Loucy (cell line): ENCODE measurements at regions not wholly inside any gene's neighbourhood (a gene's known extent, or its start where the extent isn't known, plus 50 kb on each side); places are given as distances from the start of the nearest gene placed in this dataset.

Source experiments
- H2AFZ ChIP-seq: fragments of 200-600 bp; sonication (generic); 2 replicates; pipeline ENCODE4 v1.6.0; 2016; ENCODE audit warnings: antibody characterized with exemption, mild to moderate bottlenecking, low read length, moderate library complexity
- H3F3A ChIP-seq: fragments of 200-600 bp; 2 replicates; pipeline ENCODE4 v1.6.0; 2016; ENCODE audit warnings: antibody characterized with exemption, low read depth, mild to moderate bottlenecking
- H3K27me3 ChIP-seq: fragments of 200-600 bp; sonication (generic); 2 replicates; pipeline ENCODE4 v1.6.1; 2014; ENCODE audit warnings: low read length, mild to moderate bottlenecking; ENCODE audit not compliant: insufficient read depth, poor library complexity, severe bottlenecking
- H3K36me3 ChIP-seq: fragments of 200-600 bp; sonication (generic); 2 replicates; pipeline ENCODE4 v1.6.1; 2016; ENCODE audit warnings: low read length; ENCODE audit not compliant: insufficient read depth
- H3K4me1 ChIP-seq: fragments of 200-600 bp; sonication (generic); 2 replicates; pipeline ENCODE4 v1.5.1; 2014; ENCODE audit warnings: low read length, mild to moderate bottlenecking; ENCODE audit not compliant: insufficient read depth, poor library complexity, severe bottlenecking
- H3K4me2 ChIP-seq: fragments of 200-600 bp; sonication (generic); 2 replicates; pipeline ENCODE4 v1.6.0; 2014; ENCODE audit warnings: antibody characterized with exemption, low read length, low read depth, mild to moderate bottlenecking; ENCODE audit not compliant: poor library complexity, severe bottlenecking
- H3K4me3 ChIP-seq: fragments of 200-600 bp; sonication (generic); 2 replicates; pipeline ENCODE4 v1.5.1; 2014; ENCODE audit warnings: low read length, mild to moderate bottlenecking, mixed read lengths; ENCODE audit not compliant: poor library complexity, severe bottlenecking
- H3K79me2 ChIP-seq: fragments of 200-600 bp; sonication (generic); 2 replicates; pipeline ENCODE4 v1.6.1; 2014; ENCODE audit warnings: low read length; ENCODE audit not compliant: insufficient read depth
- H3K9ac ChIP-seq: fragments of 200-600 bp; sonication (generic); 2 replicates; pipeline ENCODE4 v1.6.0; 2014; ENCODE audit warnings: mild to moderate bottlenecking, low read depth, low read length, moderate library complexity; ENCODE audit not compliant: poor library complexity, severe bottlenecking
- H3K9me2 ChIP-seq: fragments of 200-600 bp; sonication (generic); replicated peaks from 2 replicates; pipeline ENCODE4 v1.6.1; 2016; ENCODE audit warnings: low read depth, low read length, mixed read lengths
- H3K9me3 ChIP-seq: fragments of 200-600 bp; sonication (generic); 2 replicates; pipeline ENCODE4 v1.6.1; 2014; ENCODE audit warnings: mild to moderate bottlenecking, antibody characterized with exemption, low read length, low read depth; ENCODE audit not compliant: insufficient read depth
- H4K20me1 ChIP-seq: fragments of 200-600 bp; sonication (generic); 2 replicates; pipeline ENCODE4 v1.6.0; 2014; ENCODE audit warnings: antibody characterized with exemption, low read length, mild to moderate bottlenecking; ENCODE audit not compliant: insufficient read depth, poor library complexity, severe bottlenecking
- EZH2phosphoT487 ChIP-seq: fragments of 200-600 bp; IDR thresholded peaks from 2 replicates; pipeline ENCODE4 v1.6.1; 2018; ENCODE audit warnings: antibody characterized with exemption, mild to moderate bottlenecking, moderate library complexity, borderline replicate concordance
- TF ChIP-seq, protein P1 (sequence below): fragments of 200-600 bp; sonication (generic); conservative IDR thresholded peaks from 2 replicates; pipeline ENCODE4 v1.5.1; 2014; ENCODE audit warnings: mild to moderate bottlenecking, antibody characterized with exemption, low read length

DNA sequence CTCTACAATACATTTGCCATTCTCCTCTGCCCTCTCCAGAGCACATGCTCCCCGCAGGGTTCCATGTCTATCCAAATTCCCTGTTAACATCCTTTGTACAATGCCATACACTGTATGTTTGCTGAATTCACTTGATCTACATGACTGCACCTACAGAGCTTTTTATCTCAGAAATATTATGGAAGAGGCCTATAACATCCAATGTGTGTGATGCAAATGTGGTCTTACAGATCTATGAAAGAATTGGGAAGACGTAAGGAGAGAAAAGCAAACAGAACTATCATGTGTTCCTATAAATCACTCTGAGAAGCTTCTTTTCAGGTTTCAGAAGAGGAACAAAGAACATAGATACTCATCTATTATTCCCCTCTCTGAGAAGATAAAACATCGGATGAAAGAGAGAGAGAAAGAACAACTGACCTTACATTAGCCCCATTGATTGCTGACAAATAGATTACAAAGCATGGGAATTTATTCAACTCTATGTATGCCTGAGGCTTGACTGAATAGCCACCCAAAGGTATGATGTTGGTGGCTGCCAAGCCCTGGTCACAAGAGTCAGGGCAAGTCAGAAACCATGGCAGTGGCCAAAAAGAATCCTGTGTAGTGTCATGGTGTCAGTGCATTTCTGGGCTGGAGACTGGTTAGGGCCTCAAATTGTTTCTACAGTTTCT is 425.2 kb downstream of the FOXO1 start:
- Histone ChIP-seq H3K9ac (no peak overlapping the region), H3K4me2 (no peak overlapping the region), H3K9me3 (no peaks in the 10 kb centered on the region), H2AFZ (no peak overlapping the region), H3K79me2 (no peaks in the 10 kb centered on the region), H3K36me3 (no peaks in the 10 kb centered on the region), H3K4me3 (no peak overlapping the region), H3K9me2 (no peaks in the 10 kb centered on the region), H3K4me1 (no peaks in the 10 kb centered on the region), H4K20me1 (no peaks in the 10 kb centered on the region), H3K27me3 (no peaks in the 10 kb centered on the region), H3F3A (no peaks in the 10 kb centered on the region)
- TF ChIP-seq, protein P1, sequence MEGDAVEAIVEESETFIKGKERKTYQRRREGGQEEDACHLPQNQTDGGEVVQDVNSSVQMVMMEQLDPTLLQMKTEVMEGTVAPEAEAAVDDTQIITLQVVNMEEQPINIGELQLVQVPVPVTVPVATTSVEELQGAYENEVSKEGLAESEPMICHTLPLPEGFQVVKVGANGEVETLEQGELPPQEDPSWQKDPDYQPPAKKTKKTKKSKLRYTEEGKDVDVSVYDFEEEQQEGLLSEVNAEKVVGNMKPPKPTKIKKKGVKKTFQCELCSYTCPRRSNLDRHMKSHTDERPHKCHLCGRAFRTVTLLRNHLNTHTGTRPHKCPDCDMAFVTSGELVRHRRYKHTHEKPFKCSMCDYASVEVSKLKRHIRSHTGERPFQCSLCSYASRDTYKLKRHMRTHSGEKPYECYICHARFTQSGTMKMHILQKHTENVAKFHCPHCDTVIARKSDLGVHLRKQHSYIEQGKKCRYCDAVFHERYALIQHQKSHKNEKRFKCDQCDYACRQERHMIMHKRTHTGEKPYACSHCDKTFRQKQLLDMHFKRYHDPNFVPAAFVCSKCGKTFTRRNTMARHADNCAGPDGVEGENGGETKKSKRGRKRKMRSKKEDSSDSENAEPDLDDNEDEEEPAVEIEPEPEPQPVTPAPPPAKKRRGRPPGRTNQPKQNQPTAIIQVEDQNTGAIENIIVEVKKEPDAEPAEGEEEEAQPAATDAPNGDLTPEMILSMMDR = no peak
- TF ChIP-seq EZH2phosphoT487 = no peak

DNA sequence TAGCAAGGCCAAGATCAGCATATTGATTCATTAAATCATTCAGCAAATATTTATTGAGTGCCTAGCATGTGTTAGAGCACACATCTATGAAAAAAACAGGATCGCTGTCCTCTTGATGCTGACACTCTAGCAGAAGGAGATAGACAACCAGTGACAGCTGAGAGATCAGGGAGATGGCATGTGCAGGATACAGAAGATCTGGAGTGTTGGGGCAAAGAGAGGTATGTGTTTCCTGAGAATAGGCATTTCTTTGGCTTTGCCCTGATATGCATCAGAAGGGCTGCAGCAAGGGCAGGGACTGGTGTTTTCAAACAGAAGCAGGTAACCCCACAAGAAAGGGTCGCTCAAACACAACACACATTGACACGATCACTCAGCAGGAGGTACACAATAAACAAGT is 423.4 kb downstream of the FOXO1 start:
- no peaks in the 10 kb centered on the region for H3K27me3 ChIP-seq
- H3K4me2 ChIP-seq = no peak overlapping the region
- TF ChIP-seq, protein P1 = no peak
- no peak for TF ChIP-seq EZH2phosphoT487
- H4K20me1 ChIP-seq = no peaks in the 10 kb centered on the region
- no peak overlapping the region for H2AFZ ChIP-seq
- H3F3A ChIP-seq = no peaks in the 10 kb centered on the region
- no peaks in the 10 kb centered on the region for H3K9me3 ChIP-seq
- no peaks in the 10 kb centered on the region for H3K4me1 ChIP-seq
- H3K4me3 ChIP-seq = no peak overlapping the region
- no peaks in the 10 kb centered on the region for H3K9me2 ChIP-seq
- H3K9ac ChIP-seq = no peak overlapping the region
- no peaks in the 10 kb centered on the region for H3K79me2 ChIP-seq
- no peaks in the 10 kb centered on the region for H3K36me3 ChIP-seq

DNA sequence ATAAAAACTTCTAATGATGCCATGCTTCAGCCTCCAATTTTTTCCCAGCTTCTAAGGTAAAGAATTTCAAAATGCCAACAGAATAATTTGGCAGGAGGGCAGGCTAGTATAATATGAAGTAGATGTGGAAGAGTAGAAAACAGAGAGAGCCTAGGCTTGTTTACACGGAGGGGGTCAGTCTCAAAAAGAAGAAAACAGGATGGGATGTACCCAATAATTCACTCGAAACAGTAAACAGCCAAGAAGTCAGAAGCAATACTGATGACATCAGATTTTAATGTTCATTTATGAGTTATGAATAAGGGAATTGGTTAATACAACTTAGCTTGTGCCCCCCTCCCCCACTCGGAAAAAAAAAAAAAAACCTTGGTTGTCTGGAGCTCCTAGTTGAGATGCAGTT is 422.5 kb downstream of the FOXO1 start:
- Histone ChIP-seq H3K79me2 (no peaks in the 10 kb centered on the region), H4K20me1 (no peaks in the 10 kb centered on the region), H3K9me3 (no peaks in the 10 kb centered on the region), H3K36me3 (no peaks in the 10 kb centered on the region), H3K4me3 (no peak overlapping the region), H2AFZ (no peak overlapping the region), H3F3A (no peaks in the 10 kb centered on the region), H3K9me2 (no peaks in the 10 kb centered on the region), H3K4me2 (no peak overlapping the region), H3K4me1 (no peaks in the 10 kb centered on the region), H3K27me3 (no peaks in the 10 kb centered on the region), H3K9ac (no peak overlapping the region)
- TF ChIP-seq, protein P1 = no peak
- no peak for TF ChIP-seq EZH2phosphoT487
